ENCODE measurements at regions not wholly inside any gene's neighbourhood (a gene's known extent, or its start where the extent isn't known, plus 50 kb on each side); places are given as distances from the start of the nearest gene placed in this dataset.

DNA sequence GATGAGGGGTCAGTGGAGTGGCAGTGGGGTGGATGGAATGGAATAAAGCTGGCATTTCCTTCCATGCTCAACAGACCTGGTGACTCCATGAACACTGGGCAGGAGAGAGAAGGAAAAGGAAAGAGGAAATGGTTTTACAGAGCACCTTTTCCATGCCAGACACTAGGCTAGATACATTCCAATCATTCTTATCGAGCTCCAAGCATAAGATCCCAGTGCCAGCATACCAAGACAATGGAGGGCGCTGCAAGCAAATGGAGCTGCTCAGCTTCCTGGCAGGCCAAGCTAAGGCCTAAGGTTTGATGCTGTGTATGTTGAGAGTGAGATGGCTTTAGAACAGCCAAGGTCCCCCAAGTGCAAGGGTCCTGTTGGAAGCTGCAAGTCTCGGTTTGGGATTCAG, 113.2 kb downstream of the HSPH1 start:
- TF ChIP-seq, protein P1, sequence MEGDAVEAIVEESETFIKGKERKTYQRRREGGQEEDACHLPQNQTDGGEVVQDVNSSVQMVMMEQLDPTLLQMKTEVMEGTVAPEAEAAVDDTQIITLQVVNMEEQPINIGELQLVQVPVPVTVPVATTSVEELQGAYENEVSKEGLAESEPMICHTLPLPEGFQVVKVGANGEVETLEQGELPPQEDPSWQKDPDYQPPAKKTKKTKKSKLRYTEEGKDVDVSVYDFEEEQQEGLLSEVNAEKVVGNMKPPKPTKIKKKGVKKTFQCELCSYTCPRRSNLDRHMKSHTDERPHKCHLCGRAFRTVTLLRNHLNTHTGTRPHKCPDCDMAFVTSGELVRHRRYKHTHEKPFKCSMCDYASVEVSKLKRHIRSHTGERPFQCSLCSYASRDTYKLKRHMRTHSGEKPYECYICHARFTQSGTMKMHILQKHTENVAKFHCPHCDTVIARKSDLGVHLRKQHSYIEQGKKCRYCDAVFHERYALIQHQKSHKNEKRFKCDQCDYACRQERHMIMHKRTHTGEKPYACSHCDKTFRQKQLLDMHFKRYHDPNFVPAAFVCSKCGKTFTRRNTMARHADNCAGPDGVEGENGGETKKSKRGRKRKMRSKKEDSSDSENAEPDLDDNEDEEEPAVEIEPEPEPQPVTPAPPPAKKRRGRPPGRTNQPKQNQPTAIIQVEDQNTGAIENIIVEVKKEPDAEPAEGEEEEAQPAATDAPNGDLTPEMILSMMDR (IDR thresholded peaks at IDR 0.05; ENCODE audit: low read depth, low read length, poor library complexity, severe bottlenecking) = no peak
- TF ChIP-seq EZH2phosphoT487 (IDR thresholded peaks at IDR 0.05; ENCODE audit: borderline replicate concordance, low read length) = no peak

All from DOHH2 (cell line).